HG03175 (cell line): ENCODE measurements at regions not wholly inside any gene's neighbourhood (a gene's known extent, or its start where the extent isn't known, plus 50 kb on each side); places are given as distances from the start of the nearest gene placed in this dataset.
"Not testable (repeated sequence)": the region's sequence is repeated elsewhere in the genome, so short reads cannot be mapped to it uniquely, and the experiment has no call there.

Source experiments
- ATAC-seq: cut with Tn5 transposase; IDR thresholded peaks from one replicate; pipeline ENCODE4 v1.9.1; 2021; ENCODE audit warnings: mild to moderate bottlenecking, moderate library complexity; ENCODE audit not compliant: unreplicated experiment

DNA sequence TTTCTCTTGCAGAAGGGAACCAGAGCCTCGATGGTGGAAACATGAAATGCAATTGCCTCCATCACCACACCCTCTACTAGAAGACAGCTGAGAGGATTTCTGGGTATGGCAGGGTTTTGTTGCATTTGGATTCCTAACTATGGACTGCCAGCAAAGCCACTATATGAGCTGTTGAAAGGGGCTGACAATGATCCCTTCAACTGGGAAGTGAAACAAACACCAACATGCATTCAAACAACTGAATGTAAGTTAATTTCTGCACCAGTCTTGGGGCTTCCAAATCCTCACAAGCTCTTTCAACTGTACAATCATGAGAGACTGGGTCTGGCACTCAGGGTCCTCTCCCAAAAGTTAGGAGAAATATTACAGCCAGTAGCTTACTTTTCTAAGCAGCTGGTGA lies 116.7 kb upstream of the PLCL2 start:
- ATAC-seq = no peak

DNA sequence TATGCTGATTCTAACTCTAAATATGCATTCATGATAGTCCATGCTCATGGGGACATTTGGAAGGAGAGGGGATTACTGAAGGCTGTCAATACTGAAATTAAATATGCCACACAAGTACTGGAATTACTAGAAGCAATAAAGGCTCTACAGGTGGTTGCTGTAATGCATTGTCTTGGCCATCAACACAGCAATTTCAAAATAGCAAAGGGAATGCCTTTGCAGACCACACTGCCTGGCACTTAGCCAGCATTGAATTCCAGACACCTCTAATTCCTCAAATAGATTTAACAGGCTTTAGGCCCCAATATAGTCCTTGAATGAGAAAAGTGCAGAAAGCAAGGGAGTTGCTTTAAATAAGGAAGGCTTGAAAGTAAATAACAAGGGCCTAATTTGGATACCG lies 115.8 kb upstream of the PLCL2 start:
- ATAC-seq = no peak

DNA sequence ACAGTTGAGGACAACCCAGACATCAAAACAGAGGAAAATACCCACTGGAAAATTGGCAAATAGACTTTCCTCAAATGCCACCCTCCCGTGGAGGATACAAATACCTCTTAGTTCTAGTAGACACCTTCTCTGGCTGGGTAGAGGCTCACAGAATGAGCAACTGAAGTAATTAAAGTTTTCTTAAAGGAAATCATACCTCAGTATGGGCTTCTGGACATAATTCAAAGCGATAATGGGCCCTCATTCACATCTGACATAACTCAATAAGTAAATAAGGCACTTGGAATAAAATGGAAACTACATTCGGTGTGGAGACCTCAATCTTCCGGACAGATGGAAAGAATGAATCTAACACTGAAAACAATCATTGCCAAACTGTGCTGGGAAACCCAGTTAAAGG lies 115.2 kb upstream of the PLCL2 start:
- ATAC-seq = no peak

DNA sequence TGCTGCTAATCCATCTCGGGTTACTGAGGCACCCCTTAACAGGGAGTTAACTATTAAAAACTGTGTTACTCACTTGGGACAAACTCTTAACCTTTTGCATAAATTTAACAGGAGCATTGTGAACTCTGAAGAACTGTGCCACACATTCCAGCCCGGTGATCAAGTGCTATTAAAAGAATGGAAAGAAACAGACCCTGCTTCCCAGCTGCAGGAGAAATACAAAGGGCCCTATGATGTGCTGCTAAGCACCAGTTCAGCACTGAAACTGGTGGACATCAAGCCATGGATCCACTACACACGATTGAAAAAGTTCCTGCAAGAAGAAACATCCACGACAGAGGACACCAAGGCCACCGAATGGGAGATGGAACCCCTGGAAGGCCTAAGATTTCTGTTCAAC lies 114.7 kb upstream of the PLCL2 start:
- no peak for ATAC-seq

DNA sequence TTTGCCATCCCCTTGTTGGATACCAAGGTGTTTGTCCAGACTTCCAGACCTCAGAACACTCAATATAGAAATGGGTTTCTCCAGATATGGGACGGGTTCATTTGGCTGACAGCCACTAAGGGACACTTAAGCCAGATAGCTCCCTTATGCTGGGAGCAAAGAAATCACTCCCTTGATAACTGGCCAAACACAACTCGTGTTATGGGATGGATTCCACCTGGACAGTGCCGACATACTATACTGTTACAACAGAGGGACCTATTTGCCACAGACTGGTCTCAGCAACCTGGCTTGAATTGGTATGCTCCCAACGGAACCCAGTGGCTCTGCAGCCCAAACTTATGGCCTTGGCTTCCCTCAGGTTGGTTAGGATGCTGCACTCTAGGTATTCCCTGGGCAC lies 114.0 kb upstream of the PLCL2 start:
- no peak for ATAC-seq

DNA sequence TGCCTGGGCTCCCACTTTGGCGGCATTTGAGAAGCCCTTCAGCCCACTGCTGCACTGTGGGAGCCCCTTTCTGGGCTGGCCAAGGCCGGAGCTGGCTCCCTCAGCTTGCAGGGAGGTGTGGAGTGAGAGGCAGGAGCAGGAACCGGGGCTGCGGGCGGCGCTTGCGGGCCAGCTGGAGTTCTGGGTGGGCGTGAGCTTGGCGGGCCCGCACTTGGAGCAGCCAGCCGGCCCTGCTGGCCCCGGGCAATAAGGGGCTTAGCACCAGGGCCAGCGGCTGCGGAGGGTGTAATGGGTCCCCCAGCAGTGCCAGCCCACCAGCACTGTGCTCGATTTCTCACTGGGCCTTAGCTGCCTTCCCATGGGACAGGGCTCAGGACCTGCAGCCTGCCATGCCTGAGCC lies 111.2 kb upstream of the PLCL2 start:
- ATAC-seq = not testable (repeated sequence)

DNA sequence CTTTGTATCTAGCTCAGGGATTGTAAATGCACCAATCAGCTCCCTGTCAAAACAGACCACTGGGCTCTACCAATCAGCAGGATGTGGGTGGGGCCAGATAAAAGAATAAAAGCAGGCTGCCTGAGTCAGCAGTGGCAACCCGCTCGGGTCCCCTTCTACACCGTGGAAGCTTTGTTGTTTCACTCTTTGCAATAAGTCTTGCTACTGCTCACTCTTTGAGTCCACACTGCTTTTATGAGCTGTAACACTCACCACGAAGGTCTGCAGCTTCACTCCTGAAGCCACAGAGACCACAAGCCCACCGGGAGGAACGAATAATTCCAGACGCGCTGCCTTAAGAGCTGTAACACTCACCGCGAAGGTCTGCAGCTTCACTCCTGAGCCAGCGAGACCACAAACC lies 110.2 kb upstream of the PLCL2 start:
- not testable (repeated sequence) for ATAC-seq

DNA sequence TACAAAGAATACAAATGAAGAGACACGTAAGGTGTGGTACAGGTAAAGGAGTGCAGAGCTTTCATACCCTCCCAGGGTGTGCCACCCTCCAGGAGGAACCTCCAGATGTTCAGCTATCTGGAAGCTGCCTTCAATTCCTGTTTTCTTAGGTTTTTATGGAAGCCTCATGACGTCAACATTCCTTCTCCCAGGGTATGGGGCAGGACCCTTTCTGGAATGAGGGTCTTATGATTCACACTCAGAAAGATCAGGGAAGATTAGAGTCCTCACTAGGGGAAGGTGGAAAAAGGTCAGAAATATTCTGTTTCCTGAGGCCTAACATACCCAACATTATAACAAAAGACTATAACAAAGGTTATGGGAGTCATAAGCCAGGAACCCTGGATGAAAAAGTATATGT lies 99.8 kb upstream of the PLCL2 start:
- no peak for ATAC-seq

DNA sequence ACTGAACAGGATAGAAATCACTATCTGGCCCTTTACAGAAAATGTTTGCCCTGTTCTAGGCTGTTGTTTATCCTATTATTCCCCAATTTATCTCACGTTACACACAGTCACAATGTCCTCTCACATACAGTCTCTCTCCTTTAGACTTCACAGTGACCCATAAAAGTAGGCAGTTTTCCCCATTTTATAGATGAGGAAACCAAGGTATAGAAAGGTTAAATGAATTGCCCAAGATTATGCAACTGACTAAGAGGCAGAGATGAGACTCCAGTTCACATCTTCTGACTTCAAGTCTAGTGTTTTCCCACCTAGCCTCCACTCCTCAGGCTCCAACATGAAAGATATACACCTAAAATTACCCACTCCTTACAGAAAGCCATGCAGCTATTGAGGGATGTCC lies 99.3 kb upstream of the PLCL2 start:
- no peak for ATAC-seq

DNA sequence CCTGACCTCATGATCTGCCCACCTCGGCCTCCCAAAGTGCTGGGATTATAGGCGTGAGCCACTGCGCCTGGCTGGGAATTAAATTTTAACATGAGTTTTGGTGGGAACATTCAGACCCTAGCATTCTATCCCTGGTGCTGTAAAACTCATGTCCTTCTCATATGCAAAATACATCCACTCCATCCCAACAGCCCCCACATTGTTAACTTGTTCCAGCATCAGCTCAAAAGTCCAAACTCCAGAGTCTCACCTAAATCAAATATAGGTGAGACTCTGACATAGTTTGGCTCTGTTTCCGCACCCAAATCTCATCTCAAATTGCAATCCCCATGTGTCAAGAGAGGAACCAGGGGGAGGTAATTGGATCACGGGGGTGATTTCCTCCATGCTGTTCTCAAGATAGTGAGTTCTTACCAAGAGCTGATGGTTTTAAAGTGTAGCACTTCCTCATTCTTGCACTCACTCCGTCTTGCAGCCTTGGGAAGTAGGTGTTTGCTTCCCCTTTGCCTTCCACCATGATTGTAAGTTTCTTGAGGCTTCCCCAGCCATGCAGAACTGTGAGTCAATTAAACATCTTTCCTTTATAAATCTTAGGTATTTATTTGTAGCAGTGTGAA lies 96.2 kb upstream of the PLCL2 start:
- ATAC-seq = no peak

DNA sequence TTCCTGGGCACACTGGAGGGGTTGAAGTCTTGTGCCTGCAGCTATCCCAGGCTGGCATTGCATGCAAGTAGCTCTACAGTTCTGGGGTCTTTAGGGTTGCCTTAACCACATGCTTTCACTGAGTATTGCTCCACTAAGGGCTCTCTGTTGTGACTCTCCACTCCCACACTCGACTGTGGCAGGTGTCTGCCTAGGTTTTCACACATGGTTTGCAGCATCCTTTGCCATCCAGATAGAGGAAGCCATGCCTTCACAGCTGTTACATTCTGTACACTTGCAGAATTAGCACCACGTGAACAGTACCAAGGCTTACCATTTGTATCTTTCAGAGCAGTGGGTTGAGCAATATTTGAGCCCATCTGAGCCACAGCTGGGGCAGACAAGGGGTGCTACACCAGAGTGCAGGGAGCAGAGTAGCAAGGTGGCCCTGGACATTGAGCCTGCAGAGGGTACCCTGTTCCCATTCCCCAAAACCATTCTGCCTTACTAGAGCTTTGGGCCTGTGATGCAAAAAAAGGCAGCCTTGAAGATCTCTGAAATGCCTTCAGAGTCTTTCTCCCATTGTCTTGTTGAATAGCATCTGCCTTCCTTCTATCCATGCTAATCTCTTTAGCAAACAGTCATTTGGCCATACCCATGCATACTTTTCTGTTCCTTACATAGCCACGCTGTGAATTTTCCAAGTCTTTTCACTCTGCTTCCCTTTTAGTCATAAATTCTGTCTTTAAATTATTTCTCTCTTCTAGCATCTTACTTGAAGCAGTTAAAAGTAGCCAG lies 95.2 kb upstream of the PLCL2 start:
- ATAC-seq = no peak

DNA sequence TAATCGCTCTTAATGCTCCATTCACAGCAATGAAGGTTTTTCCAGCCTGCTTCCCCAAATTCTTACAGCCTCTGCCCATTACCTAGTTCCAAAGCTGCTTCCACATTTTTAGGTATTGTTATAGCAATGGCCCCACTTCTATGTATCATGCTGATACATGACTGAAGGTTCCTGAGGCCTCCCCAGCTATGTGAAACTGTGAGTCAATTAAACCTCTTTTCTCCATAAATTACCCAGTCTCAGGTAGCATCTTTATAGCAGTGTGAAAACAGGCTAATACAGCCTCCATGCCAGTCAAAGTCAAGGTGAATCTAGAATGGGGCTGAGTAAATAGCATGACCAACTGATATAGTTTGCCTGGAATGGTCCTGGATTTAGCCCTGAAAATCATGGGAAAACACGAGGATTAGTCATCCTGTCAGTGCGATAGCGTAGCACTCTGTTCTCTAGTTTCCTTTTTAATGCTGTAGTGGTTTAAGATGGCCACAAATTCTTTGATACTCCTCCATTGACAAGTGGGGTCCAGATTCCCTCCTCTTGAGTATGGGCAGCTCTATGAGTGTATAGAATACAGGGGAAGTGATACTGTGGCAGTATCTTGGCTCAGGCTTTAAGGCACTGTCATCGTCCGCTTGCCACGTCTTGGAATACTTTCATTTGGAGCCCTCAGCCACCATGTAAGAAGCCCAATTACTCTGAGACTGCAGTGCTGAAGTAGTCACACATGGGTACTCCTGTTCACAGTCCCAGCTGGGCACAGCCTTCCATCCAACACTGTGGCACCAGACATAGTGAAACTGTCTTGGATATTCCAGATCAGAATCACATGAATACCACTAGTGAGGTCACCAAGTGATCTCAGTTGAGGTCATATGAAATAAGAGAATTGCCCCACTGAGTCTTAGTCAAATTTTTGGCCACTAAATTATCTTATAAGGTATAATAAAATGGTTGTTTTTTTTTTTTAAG lies 94.0 kb upstream of the PLCL2 start:
- no peak for ATAC-seq

DNA sequence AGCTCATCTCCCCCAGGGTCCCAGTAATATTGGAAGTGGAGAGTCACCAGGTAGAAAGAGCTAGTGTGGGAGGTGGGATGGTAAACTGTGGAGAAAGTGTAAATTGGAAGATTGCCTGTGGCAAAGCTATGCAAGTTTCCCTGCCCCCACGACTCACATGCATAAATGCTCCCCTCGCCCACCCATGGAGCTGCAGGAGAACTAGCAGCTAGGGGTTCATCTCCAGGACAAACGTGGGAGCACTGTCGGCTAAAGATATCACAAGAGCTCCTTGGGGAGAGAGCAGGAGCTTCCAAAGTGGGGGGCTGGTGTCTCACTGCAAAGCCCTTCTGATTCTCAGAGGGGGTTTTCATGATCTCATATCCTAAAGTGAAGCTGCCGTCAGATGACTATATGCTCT lies 91.4 kb upstream of the PLCL2 start:
- ATAC-seq = no peak

DNA sequence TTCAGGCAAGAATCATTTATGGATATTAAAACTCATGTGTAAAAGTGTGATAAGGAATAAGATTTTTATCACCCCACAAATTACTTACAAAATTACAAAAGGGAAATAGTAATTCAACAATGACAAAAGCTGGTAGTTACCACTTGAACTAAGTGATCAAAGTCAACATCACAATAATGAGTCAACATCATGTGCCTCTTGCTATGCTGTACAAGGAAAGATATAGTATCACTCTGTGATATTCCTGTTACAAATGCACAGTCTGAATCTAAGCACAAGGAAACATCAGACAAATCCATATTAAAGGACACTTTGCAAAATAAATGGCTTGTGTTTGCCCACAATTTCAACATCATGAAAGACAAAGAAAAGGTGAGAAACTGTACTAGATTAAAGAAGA lies 90.5 kb upstream of the PLCL2 start:
- ATAC-seq = no peak

DNA sequence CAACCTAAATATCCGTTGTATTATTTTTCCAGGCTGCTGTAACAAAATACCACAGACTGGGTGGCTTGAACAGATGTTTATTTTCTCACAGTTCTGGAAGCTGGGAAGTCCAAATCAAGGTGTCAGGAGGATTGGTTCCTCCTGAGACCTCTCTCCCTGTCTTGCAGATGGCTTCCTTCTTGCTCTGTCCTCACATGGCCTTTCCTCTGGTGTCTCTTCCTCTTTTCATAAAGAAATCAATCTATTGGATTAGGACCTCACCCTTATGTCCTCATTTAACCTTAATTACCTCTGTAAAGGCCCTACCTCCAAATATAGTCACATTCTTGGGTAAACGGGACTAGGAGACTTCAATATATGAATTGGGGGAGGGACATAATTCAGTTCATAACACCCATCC lies 89.2 kb upstream of the PLCL2 start:
- no peak for ATAC-seq

DNA sequence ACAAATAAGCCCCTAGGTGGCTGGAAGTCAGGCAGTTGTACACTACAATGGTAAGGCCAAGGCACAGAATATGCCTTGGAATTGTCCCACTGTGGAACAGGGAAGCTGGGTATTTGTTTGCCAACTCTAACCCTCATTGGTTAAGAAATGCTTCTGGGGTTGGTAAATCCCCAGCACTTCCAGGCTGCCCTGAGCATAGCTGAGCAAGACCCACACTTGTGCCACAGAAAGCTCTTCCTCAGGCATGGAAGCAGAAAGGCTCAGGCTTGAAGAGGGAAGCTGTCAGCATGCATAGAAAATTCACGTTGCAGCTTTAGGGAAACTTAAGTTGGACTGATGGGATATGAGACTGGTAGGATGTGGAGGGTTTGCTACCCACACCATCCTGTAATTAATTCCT lies 86.9 kb upstream of the PLCL2 start:
- no peak for ATAC-seq

DNA sequence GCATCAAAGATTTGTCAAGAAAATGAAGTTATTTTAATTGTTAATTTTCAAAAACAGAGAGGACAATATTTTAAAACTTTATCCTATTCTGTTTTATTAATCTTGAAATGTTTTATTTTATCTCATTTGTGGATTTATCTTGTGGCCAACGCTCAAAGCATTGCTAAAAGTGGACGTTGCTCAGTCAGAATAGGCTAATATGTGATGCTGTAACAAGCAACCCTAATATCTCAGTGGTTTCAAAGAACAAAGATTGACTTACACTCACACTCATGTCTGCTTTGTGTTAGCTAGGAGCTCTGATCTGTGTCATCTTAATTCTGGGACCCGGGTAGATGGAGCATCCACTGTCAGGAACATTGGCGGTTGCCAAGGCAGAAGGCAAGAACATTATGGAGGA lies 86.0 kb upstream of the PLCL2 start:
- ATAC-seq = no peak

DNA sequence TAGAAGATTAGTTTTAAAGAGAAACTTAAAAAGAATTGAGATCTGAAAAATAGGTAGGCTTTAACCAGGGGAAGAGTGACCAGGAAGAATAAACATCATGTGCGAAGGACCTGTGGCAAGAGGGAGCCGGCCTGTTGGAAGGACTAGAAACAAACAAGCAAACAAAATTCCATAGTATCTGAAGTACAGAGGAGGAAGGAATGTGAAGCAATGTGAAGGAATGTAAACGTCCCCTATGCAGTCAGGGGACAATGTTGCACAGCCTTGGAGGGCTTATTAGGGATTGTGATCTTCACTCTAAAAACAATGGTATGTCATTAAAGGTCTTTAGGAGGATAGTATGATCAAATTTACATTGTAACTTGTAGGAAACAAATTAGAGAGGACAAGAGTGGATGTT lies 84.4 kb upstream of the PLCL2 start:
- no peak for ATAC-seq

DNA sequence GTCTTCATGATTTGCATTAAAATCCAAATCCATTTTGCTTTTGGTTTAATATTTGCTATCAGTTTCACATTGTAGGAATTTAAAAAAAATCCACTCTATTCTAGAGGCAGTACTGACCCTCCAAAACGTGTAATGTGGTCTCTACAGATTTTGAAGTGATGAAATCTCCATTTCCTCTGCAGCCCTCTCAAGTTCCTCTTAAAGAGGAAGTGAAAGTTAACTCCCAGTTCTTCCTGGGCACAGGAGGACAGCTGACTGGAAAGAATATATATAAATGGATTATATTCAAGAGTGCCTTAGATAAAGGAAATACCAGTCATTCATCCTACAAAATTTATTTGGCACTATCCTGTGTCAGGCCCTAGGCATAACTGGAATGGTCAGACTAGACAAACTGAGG lies 83.5 kb upstream of the PLCL2 start:
- no peak for ATAC-seq

DNA sequence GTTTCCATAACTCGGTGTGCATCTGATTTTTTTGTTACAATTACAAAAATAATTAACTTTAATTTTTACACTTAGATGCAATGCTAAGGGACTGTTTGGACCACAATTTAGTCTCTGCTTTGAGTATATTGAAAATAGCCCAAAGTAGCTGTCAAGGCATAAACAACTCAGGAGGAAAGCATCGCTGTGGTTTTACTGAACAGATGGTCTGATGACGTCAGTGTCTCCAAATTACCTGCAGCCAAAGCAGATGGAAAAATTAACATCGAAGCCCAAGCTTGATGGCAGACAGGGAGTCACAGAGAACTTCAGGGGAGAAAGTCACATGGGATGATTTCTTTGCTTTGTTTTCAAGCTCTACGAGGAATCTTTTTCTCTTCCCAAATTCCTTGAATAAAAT lies 83.1 kb upstream of the PLCL2 start:
- ATAC-seq = no peak

DNA sequence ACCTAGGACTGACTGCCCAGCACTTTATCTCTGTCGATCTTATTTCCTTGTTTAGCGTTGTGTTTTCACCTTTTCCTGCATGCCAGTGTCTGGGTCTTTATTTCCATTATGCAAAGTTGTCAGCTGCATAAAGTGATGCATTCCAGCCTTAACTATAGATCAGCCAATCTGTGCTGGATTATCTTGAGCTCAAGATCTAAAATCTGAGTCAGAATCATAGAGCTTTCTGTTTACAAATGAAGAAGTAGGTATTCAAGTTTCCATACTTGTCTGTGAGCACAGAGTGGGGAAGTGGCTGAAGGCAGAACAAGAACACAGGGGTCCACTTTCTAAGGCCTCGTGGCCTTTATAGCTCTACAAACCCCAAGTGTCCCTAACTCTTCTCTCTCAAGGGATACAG lies 82.4 kb upstream of the PLCL2 start:
- peak; percentile 64 for ATAC-seq

DNA sequence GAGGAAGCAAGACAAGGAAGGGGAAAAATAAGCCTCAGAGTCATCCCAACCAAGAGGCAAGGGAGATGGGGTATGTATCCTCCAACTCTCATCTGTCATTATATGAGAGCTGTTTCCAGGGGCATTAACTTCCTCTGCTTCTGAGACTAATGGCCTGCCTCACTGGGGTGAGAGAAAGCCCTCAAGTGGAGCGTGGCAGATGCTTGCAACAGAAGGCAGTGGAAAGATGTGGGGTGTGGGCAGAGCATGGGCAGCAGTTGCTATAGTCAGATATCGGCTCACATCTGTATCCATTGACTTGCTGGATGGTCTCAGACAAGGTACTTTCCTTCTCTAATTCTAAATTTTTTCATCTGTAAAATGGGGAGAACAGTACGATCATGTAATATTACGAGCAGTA lies 81.7 kb upstream of the PLCL2 start:
- ATAC-seq = no peak
